Right lobe of liver (tissue), 6 donors: ENCODE measurements at regions not wholly inside any gene's neighbourhood (a gene's known extent, or its start where the extent isn't known, plus 50 kb on each side); places are given as distances from the start of the nearest gene placed in this dataset.

Experiments
- ATAC-seq, 4 donors: fragments of 200-7000 bp; cut with Tn5 transposase; one replicate each; pipeline ENCODE4 v1.9.1; 2020; ENCODE audit warnings: mild to moderate bottlenecking in 4 of 4, moderate library complexity in 4 of 4
- DNase-seq, 3 donors: peaks; one replicate each; pipeline ENCODE4 v3.0.0-alpha.2; 2020
- H3K27ac ChIP-seq, 3 donors: fragments of 200-600 bp; one replicate each; pipeline ENCODE4 v1.8.0; 2022
- H3K27me3 ChIP-seq, 2 donors: fragments of 200-600 bp; one replicate each; pipeline ENCODE4 v1.8.0; 2022
- H3K36me3 ChIP-seq, 4 donors: fragments of 200-600 bp; sonication (generic) in 1 of 4; one replicate each; pipeline versions ENCODE4 v1.5.1 to v1.8.0; 2017 to 2022; ENCODE audit warnings: control low read depth in 1 of 4
- H3K4me1 ChIP-seq, 4 donors: fragments of 200-600 bp; sonication (generic) in 1 of 4; one replicate each; pipeline versions ENCODE4 v1.5.1 to v1.8.0; 2017 to 2022; ENCODE audit warnings: control low read depth in 1 of 4
- H3K4me3 ChIP-seq, 3 donors: fragments of 200-600 bp; one replicate each; pipeline ENCODE4 v1.8.0; 2022
- H3K9me3 ChIP-seq, 4 donors: fragments of 200-600 bp; sonication (generic) in 1 of 4; one replicate each; pipeline versions ENCODE4 v1.5.1 to v1.8.0; 2017 to 2022; ENCODE audit warnings: control low read depth in 1 of 4
- CTCF ChIP-seq, 4 donors: fragments of 200-600 bp in 3 of 4; fragments of 450-650 bp in 1 of 4; IDR thresholded peaks; one replicate each; pipeline versions ENCODE4 v1.5.1 to v1.8.0; 2016 to 2022; ENCODE audit warnings: antibody characterized with exemption in 4 of 4, mild to moderate bottlenecking in 2 of 4
- POLR2A ChIP-seq: fragments of 450-650 bp; IDR thresholded peaks from one replicate; pipeline ENCODE4 v1.6.1; 2017; ENCODE audit warnings: antibody characterized with exemption, mild to moderate bottlenecking
- whole genome bisulfite sequencing: methylation state at CpG from one replicate; pipeline ENCODE4 v1.1.6; 2018; ENCODE audit warnings: low coverage, low lambda C conversion rate; ENCODE audit not compliant: insufficient coverage; ENCODE audit errors: missing lambda C conversion rate; 5-methylcytosine and 5-hydroxymethylcytosine counted together
- intact Hi-C, 2 donors: fragments of 100-400 bp; cut with DNase I; formaldehyde crosslinking; loops; one replicate each; pipeline versions ENCODE4 v1.11.2 to v1.14.1; 2022
- donor health status: DM: no; HTN: yes; CAD: no.
- donor health status: DM: no; HTN: no; CAD: no.
- donor health status: DM: no; HTN: no; CAD: no.
- donor health status: DM: no; HTN: yes; CAD: no.
- donor health status: DM: no; HTN: yes; CAD: no.

- H3K36me3 ChIP-seq = no peaks in the 10 kb centered on the region
- DNase-seq = no peak
- H3K4me1 ChIP-seq = no peaks in the 10 kb centered on the region
- 2% methylated on average over 8 of the region's 9 CpGs for WGBS
- H3K27ac ChIP-seq = no peak overlapping the region
- no peak for TF ChIP-seq POLR2A
- no peak for TF ChIP-seq CTCF (IDR thresholded peaks at IDR 0.05)
- no peak overlapping the region for H3K4me3 ChIP-seq
- no peaks in the 10 kb centered on the region for H3K27me3 ChIP-seq
- intact Hi-C loops = no loop called here
- ATAC-seq = no peak
- H3K9me3 ChIP-seq = no peaks in the 10 kb centered on the region
Observed at GRCh38 chr2:222052934-222053367, 245.8 kb downstream of the PAX3 start.

DNA sequence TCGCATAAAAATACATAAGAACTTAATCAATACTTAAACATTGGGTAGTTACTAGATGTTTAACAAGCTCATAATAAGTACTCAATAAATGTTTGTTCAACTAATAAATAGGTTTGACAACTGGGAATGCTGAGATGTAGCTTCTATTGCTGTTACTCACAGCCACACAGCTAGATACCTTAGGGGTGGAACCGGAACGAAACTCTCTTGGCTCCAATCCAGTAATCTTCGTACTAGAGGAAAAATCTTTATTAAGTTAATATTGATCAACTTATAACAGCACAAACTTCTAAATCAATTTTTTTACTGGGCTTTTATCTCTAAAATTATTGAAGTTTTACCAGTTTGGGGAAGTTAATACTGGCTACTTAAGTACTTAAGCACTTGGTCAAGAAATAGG is 247.8 kb downstream of the PAX3 start:
- ATAC-seq (no peak), DNase-seq (no peak)
- H3K36me3 ChIP-seq = no peaks in the 10 kb centered on the region
- no peaks in the 10 kb centered on the region for H3K4me1 ChIP-seq
- no peaks in the 10 kb centered on the region for H3K9me3 ChIP-seq
- no peaks in the 10 kb centered on the region for H3K27me3 ChIP-seq
- no peak overlapping the region for H3K27ac ChIP-seq
- TF ChIP-seq CTCF (IDR thresholded peaks at IDR 0.05) = no peak
- no peak overlapping the region for H3K4me3 ChIP-seq
- WGBS = 55% methylated on average over 4 of the region's 4 CpGs
- intact Hi-C loops = no loop called here

GRCh38 chr2:222049946-222050345 is 248.9 kb downstream of the PAX3 start:
- no peak for ATAC-seq
- no peaks in the 10 kb centered on the region for H3K9me3 ChIP-seq
- DNase-seq = no peak
- intact Hi-C loops = no loop called here
- no peaks in the 10 kb centered on the region for H3K27me3 ChIP-seq
- H3K4me3 ChIP-seq = no peak overlapping the region
- TF ChIP-seq POLR2A (no peak), CTCF (IDR thresholded peaks at IDR 0.05) (no peak)
- 68% methylated on average over 3 of the region's 3 CpGs for WGBS
- H3K36me3 ChIP-seq = no peaks in the 10 kb centered on the region
- H3K4me1 ChIP-seq = no peaks in the 10 kb centered on the region
- no peak overlapping the region for H3K27ac ChIP-seq

DNA sequence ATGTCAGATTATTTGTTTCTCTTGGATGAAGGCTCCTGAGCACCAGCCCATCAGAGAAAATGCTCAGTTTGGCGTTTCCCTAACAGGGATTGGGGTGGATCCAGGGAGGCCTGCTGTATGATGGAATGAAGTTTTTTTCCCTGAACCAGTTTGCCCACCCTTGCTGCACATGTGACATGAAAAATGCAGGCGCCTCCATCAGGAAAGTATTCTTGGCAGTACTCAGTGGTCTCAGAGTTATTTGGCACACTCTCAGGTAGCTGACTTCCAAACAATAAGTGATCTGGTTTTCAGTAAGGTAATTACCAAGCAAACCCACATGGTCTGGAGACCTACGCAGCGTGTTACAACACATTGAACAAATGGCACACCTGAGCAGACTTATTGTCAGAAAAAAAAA is 254.9 kb downstream of the PAX3 start:
- no peak overlapping the region for H3K27ac ChIP-seq
- TF ChIP-seq CTCF (IDR thresholded peaks at IDR 0.05) (no peak), POLR2A (no peak)
- ATAC-seq (no peak), DNase-seq (no peak)
- H3K27me3 ChIP-seq = no peaks in the 10 kb centered on the region
- no peak overlapping the region for H3K4me3 ChIP-seq
- intact Hi-C loops = no loop called here
- no peaks in the 10 kb centered on the region for H3K36me3 ChIP-seq
- H3K4me1 ChIP-seq = no peaks in the 10 kb centered on the region
- H3K9me3 ChIP-seq = no peaks in the 10 kb centered on the region
- 75% methylated on average over 3 of the region's 4 CpGs for WGBS

DNA sequence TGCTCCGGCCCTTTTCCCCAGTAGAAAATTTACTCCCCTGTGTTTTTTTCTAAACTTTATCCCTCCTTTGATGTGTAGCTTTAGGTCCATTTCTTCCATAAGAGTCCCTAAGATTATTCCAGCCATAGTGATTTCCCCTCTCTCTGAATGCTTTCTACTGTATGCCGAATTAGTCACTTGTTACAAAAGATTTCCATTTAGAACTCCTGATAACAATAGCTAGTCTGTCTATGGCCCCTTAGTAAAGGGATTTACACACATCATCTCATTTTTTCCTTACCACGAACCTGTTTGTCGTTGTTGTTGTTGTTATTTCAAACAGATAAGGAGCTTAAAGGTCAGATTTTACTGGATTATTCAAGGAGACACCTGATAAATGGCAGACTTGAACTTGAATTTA is 256.1 kb downstream of the PAX3 start:
- H3K9me3 ChIP-seq = no peaks in the 10 kb centered on the region
- no peaks in the 10 kb centered on the region for H3K4me1 ChIP-seq
- TF ChIP-seq CTCF (IDR thresholded peaks at IDR 0.05) (no peak), POLR2A (no peak)
- WGBS = 48% methylated on average over 4 of the region's 4 CpGs
- ATAC-seq = no peak
- no peak overlapping the region for H3K27ac ChIP-seq
- no peaks in the 10 kb centered on the region for H3K27me3 ChIP-seq
- intact Hi-C loops = no loop called here
- DNase-seq = no peak
- H3K36me3 ChIP-seq = no peaks in the 10 kb centered on the region
- H3K4me3 ChIP-seq = no peak overlapping the region
